HG03342 (cell line): ENCODE measurements at regions not wholly inside any gene's neighbourhood (a gene's known extent, or its start where the extent isn't known, plus 50 kb on each side); places are given as distances from the start of the nearest gene placed in this dataset.

Experiments
- ATAC-seq: cut with Tn5 transposase; IDR thresholded peaks from one replicate; pipeline ENCODE4 v1.9.1; 2021; ENCODE audit warnings: mild to moderate bottlenecking, moderate library complexity; ENCODE audit not compliant: unreplicated experiment

- no peak for ATAC-seq
Observed at GRCh38 chr15:97718509-97718908, 242.0 kb upstream of the ARRDC4 start.

DNA sequence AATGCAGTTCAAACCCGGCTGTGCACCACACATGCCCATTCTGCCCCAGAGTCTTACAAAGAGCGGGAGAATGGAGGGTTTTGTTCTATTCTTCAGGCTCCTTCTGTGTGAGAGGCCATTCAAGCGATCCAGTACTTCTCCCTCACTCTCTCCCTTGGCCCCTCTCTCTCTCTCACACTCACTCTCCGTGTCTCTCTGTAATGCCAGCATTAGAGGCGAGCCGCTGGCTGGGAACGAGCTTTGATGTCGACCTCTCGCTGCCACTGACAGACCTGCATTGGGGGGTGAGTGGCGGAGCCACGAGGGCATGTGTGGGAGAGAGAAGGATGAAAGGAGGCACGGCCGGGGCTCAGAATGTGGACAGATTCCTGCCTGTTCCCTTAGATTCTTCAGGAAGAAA lies 231.7 kb upstream of the ARRDC4 start:
- ATAC-seq, result no peak

GRCh38 chr15:97729270-97729669 lies 231.2 kb upstream of the ARRDC4 start:
- ATAC-seq, result no peak

GRCh38 chr15:97730315-97730714 lies 230.2 kb upstream of the ARRDC4 start:
- no peak for ATAC-seq

DNA sequence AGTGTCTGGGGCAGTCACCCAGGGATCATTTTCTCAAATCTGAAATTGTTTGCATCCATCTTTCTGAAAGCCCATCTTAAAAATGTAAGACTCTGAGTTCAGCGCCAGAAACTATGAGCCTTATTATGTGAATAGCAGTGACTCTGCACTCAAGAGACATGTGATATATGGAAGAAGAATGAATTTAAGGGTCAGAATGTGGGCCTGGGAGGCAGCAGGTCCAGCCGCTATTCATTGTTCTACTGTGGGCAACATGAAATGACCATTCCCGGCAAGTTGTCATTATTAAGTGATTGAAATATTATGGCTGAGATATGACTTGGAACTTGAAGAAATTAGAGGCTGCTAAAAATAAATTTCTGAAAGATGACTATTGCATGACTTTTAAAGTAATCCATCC lies 228.6 kb upstream of the ARRDC4 start:
- ATAC-seq, result no peak

GRCh38 chr15:97733373-97733772 lies 227.1 kb upstream of the ARRDC4 start:
- ATAC-seq, result no peak

- no peak for ATAC-seq
Observed at GRCh38 chr15:97736748-97737147, 223.8 kb upstream of the ARRDC4 start.

- peak; percentile 98 for ATAC-seq
Observed at GRCh38 chr15:97745481-97746071, 214.9 kb upstream of the ARRDC4 start.

DNA sequence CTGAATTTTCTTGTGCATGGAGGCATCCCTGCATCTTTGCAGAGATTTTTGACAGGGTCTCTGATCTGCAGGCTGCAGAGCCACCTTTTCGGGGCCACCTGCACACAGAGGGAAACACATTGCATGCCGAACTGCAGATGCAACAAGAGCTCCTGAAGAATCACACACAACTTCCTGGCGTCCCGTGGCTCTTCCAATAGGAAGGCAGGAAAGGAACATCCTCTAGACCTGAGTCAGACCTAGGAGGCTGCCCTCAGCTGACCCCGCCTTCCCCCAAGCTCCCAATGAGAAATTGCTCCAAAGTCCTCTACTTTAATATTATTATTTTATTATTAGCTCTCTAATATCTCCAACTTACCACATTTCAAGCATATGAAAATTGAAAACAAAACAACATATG lies 213.2 kb upstream of the ARRDC4 start:
- no peak for ATAC-seq

DNA sequence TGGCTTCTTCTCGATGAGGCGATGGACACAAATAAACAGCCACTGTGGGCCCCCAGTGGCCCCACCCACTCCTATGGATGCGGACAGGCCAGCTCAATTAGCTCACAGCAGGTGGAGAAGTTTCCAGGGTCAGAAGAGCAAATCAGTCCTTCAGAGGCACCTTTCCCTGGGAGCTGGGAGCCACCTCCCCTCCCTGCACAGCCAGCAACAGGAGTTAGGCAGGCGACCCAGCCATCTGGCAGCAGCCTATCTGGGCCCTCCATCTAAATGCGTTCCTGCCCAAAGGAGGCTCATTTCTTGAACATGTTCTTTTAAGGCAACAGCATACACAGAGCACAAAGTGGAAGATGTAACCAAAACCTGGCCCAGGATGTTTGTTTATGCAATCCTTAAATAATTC lies 211.9 kb upstream of the ARRDC4 start:
- no peak for ATAC-seq

- no peak for ATAC-seq
Observed at GRCh38 chr15:97750060-97750459, 210.4 kb upstream of the ARRDC4 start.

GRCh38 chr15:97755726-97756125 lies 204.8 kb upstream of the ARRDC4 start:
- no peak for ATAC-seq

GRCh38 chr15:97759363-97759762 lies 201.1 kb upstream of the ARRDC4 start:
- no peak for ATAC-seq

GRCh38 chr15:97761110-97761509 lies 199.4 kb upstream of the ARRDC4 start:
- ATAC-seq, result no peak

GRCh38 chr15:97783240-97783639 lies 177.3 kb upstream of the ARRDC4 start:
- no peak for ATAC-seq

DNA sequence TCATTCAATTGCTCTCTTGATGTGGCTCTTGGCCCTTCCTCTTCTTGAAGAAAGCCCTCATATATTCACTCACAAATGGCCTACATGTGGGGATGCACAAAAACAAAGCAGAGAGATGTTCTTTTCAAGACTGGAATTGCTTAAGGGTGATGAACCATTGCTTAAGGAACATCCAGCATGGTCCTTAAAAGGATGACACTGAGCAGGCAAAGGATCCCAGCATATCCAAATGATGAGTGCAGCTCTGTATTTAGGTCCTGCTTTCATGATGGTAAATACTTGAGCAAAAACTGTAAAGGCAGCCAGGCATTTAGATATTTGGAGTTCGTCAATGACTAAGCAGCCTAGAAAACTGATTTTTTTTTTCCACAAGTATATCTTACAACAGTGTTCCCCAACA lies 173.8 kb upstream of the ARRDC4 start:
- ATAC-seq, result no peak

- ATAC-seq, result no peak
Observed at GRCh38 chr15:97790180-97790579, 170.3 kb upstream of the ARRDC4 start.

DNA sequence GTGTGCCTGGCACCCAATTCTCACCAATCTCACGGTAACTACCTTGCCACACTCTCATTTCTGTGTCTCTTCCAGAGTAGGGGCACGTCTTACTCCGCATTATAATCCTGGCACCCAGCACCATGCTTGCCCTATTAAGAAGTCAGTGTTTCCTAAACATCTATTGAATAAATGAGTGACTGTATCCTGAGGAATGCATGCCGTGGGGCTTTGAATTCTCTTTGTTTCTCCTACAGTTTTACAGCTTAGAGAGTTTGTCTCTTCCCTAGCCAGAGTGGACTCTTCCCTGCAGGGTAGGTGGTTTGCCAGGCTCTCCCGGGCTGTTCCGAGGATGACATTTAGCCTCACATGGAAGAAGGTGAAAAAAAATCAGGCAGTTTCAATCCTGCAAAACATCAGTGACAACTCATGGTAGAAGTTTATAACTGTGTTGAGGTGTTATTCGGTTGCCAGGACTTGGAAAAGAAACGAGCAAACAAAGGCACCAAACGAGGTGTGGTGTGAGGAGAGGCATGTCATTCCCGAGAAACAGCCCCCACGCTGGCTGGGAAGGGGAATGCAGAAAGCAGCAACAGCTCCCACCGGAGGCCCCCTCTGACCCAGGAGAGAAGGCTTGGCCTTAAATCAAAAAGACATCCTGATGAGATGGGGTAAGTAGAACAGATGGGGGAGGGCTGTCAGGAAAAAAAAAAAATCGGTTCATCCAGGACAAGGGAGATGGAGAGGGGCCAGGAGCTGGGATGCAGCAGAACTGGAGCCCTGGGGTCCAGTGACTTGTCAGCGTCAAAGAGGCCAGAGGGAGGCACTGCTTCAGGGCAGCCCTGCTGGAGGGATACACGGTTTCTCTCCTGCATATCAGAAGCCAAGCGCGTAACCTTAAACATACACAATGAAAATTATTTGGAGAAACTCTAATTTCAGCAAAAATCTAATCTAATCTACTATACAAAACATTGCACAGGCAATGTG lies 168.4 kb upstream of the ARRDC4 start:
- no peak for ATAC-seq

DNA sequence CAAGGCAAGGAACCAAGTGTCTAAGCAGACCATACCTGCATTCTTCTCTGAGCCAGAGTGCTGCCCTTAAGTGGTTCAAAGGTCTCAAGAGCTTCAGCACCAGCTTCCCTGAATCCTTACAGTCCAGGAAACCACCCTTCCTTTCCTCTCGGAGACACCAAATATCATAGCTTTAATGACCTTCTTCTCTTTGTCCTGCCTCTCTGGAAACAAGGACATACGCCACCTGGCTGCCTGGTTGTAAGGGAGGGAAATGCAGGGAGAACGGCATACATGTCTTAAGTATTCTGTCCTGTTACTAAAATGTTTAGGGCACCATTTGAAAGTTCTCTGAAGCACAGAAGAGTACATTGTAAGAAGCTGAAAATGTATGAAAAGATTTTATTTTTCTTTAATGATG lies 155.6 kb upstream of the ARRDC4 start:
- ATAC-seq, result no peak

- no peak for ATAC-seq
Observed at GRCh38 chr15:97806766-97807165, 153.7 kb upstream of the ARRDC4 start.

DNA sequence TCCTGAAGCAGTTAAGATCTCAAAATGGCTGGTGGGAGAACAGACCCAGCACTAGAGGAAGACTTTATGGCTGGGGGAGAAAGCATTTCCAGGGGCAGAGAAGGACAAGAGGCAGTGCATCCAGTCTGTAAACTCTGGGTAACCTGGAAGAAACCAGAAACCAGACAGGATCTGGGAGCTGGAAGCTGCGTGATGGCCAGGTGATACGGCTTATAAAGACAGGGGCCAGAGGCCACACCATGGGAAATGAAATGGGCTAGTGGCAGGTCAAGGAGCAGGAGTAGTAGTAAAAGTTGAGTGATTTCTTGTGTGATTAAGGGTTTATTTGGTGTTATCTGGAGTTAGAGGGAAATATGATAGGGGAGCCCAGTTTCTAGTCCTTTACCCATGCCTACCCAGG lies 144.7 kb upstream of the ARRDC4 start:
- no peak for ATAC-seq

GRCh38 chr15:97817276-97817890 lies 143.1 kb upstream of the ARRDC4 start:
- ATAC-seq, result no peak
